Activated T-helper 2 cell treated with anti-CD3 and anti-CD28 coated beads, Interferon-gamma antibody, Interleukin-2, Interleukin-4, amounts not matched to agents 10 μg/mL and 5 μg/mL and 100 μg/mL, durations not matched to agents 14 hours and 24 hours and 36 hours (primary cell): ENCODE measurements at regions not wholly inside any gene's neighbourhood (a gene's known extent, or its start where the extent isn't known, plus 50 kb on each side); places are given as distances from the start of the nearest gene placed in this dataset.
"Not testable (repeated sequence)": the region's sequence is repeated elsewhere in the genome, so short reads cannot be mapped to it uniquely, and the experiment has no call there.

Source experiments
- DNase-seq: peaks from one replicate; pipeline ENCODE4 v3.0.0; 2021; ENCODE audit warnings: low spot score
- H3K27ac Mint-ChIP-seq: one replicate; pipeline ENCODE4 v1.8.0; 2021; ENCODE audit warnings: mixed read lengths
- H3K27me3 Mint-ChIP-seq: one replicate; pipeline ENCODE4 v1.8.0; 2021; ENCODE audit warnings: low read depth, mixed read lengths
- H3K36me3 Mint-ChIP-seq: one replicate; pipeline ENCODE4 v1.8.0; 2021; ENCODE audit warnings: low read depth, mixed read lengths
- H3K4me1 Mint-ChIP-seq: one replicate; pipeline ENCODE4 v1.8.0; 2021; ENCODE audit warnings: low read depth, mixed read lengths
- H3K4me3 Mint-ChIP-seq: one replicate; pipeline ENCODE4 v1.8.0; 2021; ENCODE audit warnings: low read depth, mild to moderate bottlenecking, moderate library complexity, mixed read lengths
- H3K9me3 Mint-ChIP-seq: one replicate; pipeline ENCODE4 v1.8.0; 2021; ENCODE audit warnings: mixed read lengths
- intact Hi-C: fragments of 100-400 bp; cut with micrococcal nuclease; formaldehyde crosslinking; loops from one replicate; pipeline ENCODE4 v1.15.1; 2023

- Mint-ChIP-seq H3K9me3 (no peaks in the 10 kb centered on the region), H3K27me3 (no peaks in the 10 kb centered on the region), H3K36me3 (no peaks in the 10 kb centered on the region), H3K4me1 (no peaks in the 10 kb centered on the region), H3K4me3 (no peak overlapping the region), H3K27ac (no peak overlapping the region)
- intact Hi-C loops, result no loop called here
- DNase-seq, result no peak
Observed at GRCh38 chr12:131384544-131384855, 326.4 kb upstream of the SFSWAP start.

GRCh38 chr12:131385313-131386166 is 325.4 kb upstream of the SFSWAP start:
- no peak overlapping the region for H3K27ac Mint-ChIP-seq
- H3K4me1 Mint-ChIP-seq, result no peaks in the 10 kb centered on the region
- DNase-seq, result no peak
- H3K9me3 Mint-ChIP-seq, result no peaks in the 10 kb centered on the region
- H3K4me3 Mint-ChIP-seq, result no peak overlapping the region
- no peaks in the 10 kb centered on the region for H3K36me3 Mint-ChIP-seq
- intact Hi-C loops, result no loop called here
- H3K27me3 Mint-ChIP-seq, result no peaks in the 10 kb centered on the region

- H3K27ac Mint-ChIP-seq, result no peak overlapping the region
- H3K4me3 Mint-ChIP-seq, result no peak overlapping the region
- DNase-seq, result no peak
- no peaks in the 10 kb centered on the region for H3K4me1 Mint-ChIP-seq
- no peaks in the 10 kb centered on the region for H3K9me3 Mint-ChIP-seq
- H3K27me3 Mint-ChIP-seq, result no peaks in the 10 kb centered on the region
- no peaks in the 10 kb centered on the region for H3K36me3 Mint-ChIP-seq
- intact Hi-C loops, result no loop called here
Observed at GRCh38 chr12:131386167-131386521, 324.7 kb upstream of the SFSWAP start.

DNA sequence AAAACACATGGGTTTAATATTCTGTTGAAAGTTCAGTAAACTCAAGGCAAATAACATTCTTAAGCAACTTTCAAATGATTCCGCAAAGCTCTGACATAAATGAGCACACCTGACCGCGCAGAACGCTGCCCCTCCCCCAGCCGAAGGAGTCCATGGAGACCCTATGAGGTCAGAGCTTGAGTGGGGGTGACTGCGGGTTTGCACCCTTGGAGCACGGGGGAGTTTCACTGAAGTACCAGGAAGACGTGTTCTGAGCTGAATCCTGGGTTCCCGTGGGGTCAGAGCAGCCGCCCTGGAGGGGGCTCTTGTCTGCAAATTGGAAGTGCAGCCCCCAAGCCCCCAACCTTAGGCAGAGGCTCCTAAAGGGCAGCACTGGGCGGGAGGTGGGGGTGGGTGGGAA is 324.1 kb upstream of the SFSWAP start:
- Mint-ChIP-seq H3K27ac (no peak overlapping the region), H3K4me3 (no peak overlapping the region), H3K27me3 (no peaks in the 10 kb centered on the region), H3K4me1 (no peaks in the 10 kb centered on the region), H3K9me3 (no peaks in the 10 kb centered on the region), H3K36me3 (no peaks in the 10 kb centered on the region)
- intact Hi-C loops, result no loop called here
- DNase-seq, result no peak

DNA sequence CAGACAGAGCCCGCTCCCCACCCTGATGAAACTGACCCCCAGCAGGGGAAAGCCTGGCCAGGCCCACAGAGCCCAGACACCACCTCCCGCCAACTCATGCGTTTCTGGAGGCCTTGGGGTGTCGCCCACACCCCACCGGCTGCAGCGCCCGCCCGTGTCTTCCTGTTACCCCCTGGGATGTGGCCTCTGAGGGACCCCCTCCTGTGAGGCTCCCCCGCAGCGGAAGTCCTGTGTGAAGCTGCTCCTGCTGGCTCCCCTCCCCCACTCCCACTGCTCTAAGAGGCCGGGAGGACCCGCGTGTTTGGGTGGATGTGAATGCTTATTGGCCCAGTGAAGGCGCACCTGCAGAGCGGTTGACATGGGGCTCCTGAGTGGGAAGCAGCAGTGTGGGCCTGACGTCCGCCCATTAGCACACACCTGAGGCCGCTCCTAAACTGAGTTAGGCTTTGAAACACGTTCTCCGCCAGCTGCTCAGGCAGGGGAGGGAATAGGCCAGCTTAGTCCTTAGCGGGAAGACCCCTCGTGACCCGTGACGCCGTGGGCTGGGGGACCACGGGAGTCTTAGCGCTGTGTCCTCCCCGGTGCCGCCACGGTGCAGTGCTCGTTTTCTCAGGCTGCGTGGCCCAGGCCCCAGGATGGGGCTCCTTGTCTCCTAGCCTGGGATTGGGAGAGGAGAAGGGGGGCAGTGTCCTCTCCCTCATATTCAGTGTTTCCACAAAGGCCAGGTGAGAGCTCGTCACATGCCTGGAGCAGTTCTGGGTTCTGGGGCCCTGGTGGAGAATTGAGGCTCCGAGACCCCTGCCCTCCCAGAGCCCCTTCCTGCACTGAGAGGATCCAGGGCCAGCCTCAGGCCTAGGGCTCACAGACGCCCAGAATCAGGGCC is 323.4 kb upstream of the SFSWAP start:
- no peaks in the 10 kb centered on the region for H3K27me3 Mint-ChIP-seq
- H3K9me3 Mint-ChIP-seq, result no peaks in the 10 kb centered on the region
- DNase-seq, result no peak
- no peak overlapping the region for H3K4me3 Mint-ChIP-seq
- H3K27ac Mint-ChIP-seq, result no peak overlapping the region
- H3K36me3 Mint-ChIP-seq, result no peaks in the 10 kb centered on the region
- intact Hi-C loops, result no loop called here
- H3K4me1 Mint-ChIP-seq, result no peaks in the 10 kb centered on the region

GRCh38 chr12:131388164-131389053 is 322.5 kb upstream of the SFSWAP start:
- DNase-seq, H3K4me1 Mint-ChIP-seq, H3K27ac Mint-ChIP-seq, H3K36me3 Mint-ChIP-seq, H3K4me3 Mint-ChIP-seq, H3K9me3 Mint-ChIP-seq, H3K27me3 Mint-ChIP-seq, intact Hi-C loops: not testable (repeated sequence)

- intact Hi-C loops, result no loop called here
- no peaks in the 10 kb centered on the region for H3K36me3 Mint-ChIP-seq
- no peaks in the 10 kb centered on the region for H3K27me3 Mint-ChIP-seq
- no peaks in the 10 kb centered on the region for H3K4me1 Mint-ChIP-seq
- H3K4me3 Mint-ChIP-seq, result no peak overlapping the region
- no peaks in the 10 kb centered on the region for H3K9me3 Mint-ChIP-seq
- no peak for DNase-seq
- no peak overlapping the region for H3K27ac Mint-ChIP-seq
Observed at GRCh38 chr12:131389054-131390013, 321.6 kb upstream of the SFSWAP start.

GRCh38 chr12:131390412-131391334 is 320.2 kb upstream of the SFSWAP start:
- intact Hi-C loops, result no loop called here
- Mint-ChIP-seq H3K27me3 (no peaks in the 10 kb centered on the region), H3K4me3 (no peak overlapping the region)

GRCh38 chr12:131391399-131391798 is 319.5 kb upstream of the SFSWAP start:
- Mint-ChIP-seq H3K4me3 (no peak overlapping the region), H3K4me1 (no peaks in the 10 kb centered on the region), H3K27ac (no peak overlapping the region), H3K36me3 (no peaks in the 10 kb centered on the region), H3K27me3 (no peaks in the 10 kb centered on the region), H3K9me3 (no peaks in the 10 kb centered on the region)
- intact Hi-C loops, result no loop called here
- no peak for DNase-seq

More at GRCh38 chr12:131390412-131391334, 320.2 kb upstream of the SFSWAP start:
- H3K36me3 Mint-ChIP-seq, result no peaks in the 10 kb centered on the region
- H3K9me3 Mint-ChIP-seq, result no peaks in the 10 kb centered on the region
- no peaks in the 10 kb centered on the region for H3K4me1 Mint-ChIP-seq
- no peak overlapping the region for H3K27ac Mint-ChIP-seq
- no peak for DNase-seq

- intact Hi-C loops, H3K4me3 Mint-ChIP-seq, H3K27ac Mint-ChIP-seq, H3K36me3 Mint-ChIP-seq, H3K4me1 Mint-ChIP-seq, H3K27me3 Mint-ChIP-seq, DNase-seq: not testable (repeated sequence)
- H3K9me3 Mint-ChIP-seq, result peaks cover 16% of the 10 kb centered on the region
Observed at GRCh38 chr12:131394752-131395151, 316.1 kb upstream of the SFSWAP start.

GRCh38 chr12:131395209-131395684 is 315.6 kb upstream of the SFSWAP start:
- H3K27me3 Mint-ChIP-seq, H3K4me1 Mint-ChIP-seq, intact Hi-C loops, H3K36me3 Mint-ChIP-seq, H3K27ac Mint-ChIP-seq, H3K4me3 Mint-ChIP-seq, DNase-seq: not testable (repeated sequence)
- H3K9me3 Mint-ChIP-seq, result peaks cover 16% of the 10 kb centered on the region
